Ishikawa (cell line): ENCODE measurements at regions not wholly inside any gene's neighbourhood (a gene's known extent, or its start where the extent isn't known, plus 50 kb on each side); places are given as distances from the start of the nearest gene placed in this dataset.

Experiments
- CREB1 ChIP-seq: IDR thresholded peaks from 2 replicates; pipeline ENCODE4 v1.6.1; 2012; ENCODE audit warnings: low read depth
- EP300 ChIP-seq: IDR thresholded peaks from 2 replicates; pipeline ENCODE4 v1.6.1; 2012; ENCODE audit warnings: borderline replicate concordance
- FOXM1 ChIP-seq: IDR thresholded peaks from 2 replicates; pipeline ENCODE4 v1.6.1; 2012; ENCODE audit warnings: low read depth, borderline replicate concordance
- NFIC ChIP-seq: IDR thresholded peaks from 2 replicates; pipeline ENCODE4 v1.6.1; 2012
- RAD21 ChIP-seq: IDR thresholded peaks from 2 replicates; pipeline ENCODE4 v1.6.1; 2012; ENCODE audit warnings: low read depth
- TAF1 ChIP-seq: IDR thresholded peaks from 2 replicates; pipeline ENCODE4 v1.6.1; 2012; ENCODE audit warnings: low read depth, mild to moderate bottlenecking
- TCF12 ChIP-seq: IDR thresholded peaks from 2 replicates; pipeline ENCODE4 v1.6.1; 2012; ENCODE audit warnings: low read depth
- YY1 ChIP-seq: IDR thresholded peaks from 2 replicates; pipeline ENCODE4 v1.6.1; 2012; ENCODE audit warnings: low read depth
- ZBTB7A ChIP-seq: IDR thresholded peaks from 2 replicates; pipeline ENCODE4 v1.6.1; 2012; ENCODE audit warnings: low read depth
- TF ChIP-seq, protein P1 (sequence below): IDR thresholded peaks from 2 replicates; pipeline ENCODE4 v1.6.1; 2012

DNA sequence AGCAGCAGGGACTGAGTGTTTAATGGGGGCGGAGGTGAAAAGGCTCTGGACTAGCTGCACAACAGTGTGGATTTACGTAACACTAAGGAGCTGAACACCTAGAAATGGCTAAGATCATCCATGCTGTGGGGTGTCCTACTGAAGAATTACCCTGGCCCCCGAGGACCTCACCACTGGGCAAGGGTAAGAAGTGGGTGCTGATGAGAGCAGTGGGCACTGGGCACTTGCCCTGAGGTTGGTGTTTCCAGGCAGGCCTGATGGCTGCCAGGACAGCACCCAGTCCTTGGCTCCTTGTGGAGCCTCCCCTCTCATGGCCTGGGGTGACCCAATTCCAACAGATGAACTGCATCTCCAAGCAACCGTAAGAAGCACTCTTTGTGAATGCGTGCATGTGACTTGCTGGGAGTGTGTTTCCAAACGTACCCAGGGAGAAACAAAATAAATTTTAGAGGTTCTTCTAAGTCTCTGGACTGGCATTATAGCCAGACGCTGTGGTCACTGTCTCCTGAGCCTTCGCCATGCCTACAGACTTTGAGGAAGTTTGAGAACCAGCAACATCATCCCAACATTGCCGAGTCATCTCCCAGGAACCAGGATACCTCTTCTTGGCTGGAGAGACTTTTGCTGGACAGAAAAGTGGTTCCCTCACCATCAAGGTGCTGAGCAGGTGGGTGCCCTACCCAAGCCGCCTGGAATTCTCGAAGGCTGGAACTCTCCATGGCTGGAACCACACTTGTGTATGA, 245.9 kb downstream of the ERMARD start:
- TF ChIP-seq EP300 (no peak), FOXM1 (no peak), TCF12 (no peak), RAD21 (no peak), NFIC (no peak), CREB1 (no peak), TAF1 (no peak), ZBTB7A (no peak), YY1 (no peak)
- TF ChIP-seq, protein P1, sequence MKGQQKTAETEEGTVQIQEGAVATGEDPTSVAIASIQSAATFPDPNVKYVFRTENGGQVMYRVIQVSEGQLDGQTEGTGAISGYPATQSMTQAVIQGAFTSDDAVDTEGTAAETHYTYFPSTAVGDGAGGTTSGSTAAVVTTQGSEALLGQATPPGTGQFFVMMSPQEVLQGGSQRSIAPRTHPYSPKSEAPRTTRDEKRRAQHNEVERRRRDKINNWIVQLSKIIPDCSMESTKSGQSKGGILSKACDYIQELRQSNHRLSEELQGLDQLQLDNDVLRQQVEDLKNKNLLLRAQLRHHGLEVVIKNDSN: no peak
